GM21723 (cell line): ENCODE measurements at regions not wholly inside any gene's neighbourhood (a gene's known extent, or its start where the extent isn't known, plus 50 kb on each side); places are given as distances from the start of the nearest gene placed in this dataset.

Source experiments
- ATAC-seq: cut with Tn5 transposase; IDR thresholded peaks from one replicate; pipeline ENCODE4 v1.9.1; 2021; ENCODE audit warnings: mild to moderate bottlenecking, moderate library complexity; ENCODE audit not compliant: unreplicated experiment

GRCh38 chr4:153997516-153997915 is 208.6 kb upstream of the SFRP2 start:
- no peak for ATAC-seq

GRCh38 chr4:153989505-153989904 is 200.6 kb upstream of the SFRP2 start:
- no peak for ATAC-seq

GRCh38 chr4:153988492-153989363 is 199.8 kb upstream of the SFRP2 start:
- no peak for ATAC-seq

- no peak for ATAC-seq
Observed at GRCh38 chr4:153987291-153987690, 198.4 kb upstream of the SFRP2 start.

- ATAC-seq: no peak
Observed at GRCh38 chr4:153976954-153977353, 188.1 kb upstream of the SFRP2 start.

GRCh38 chr4:153974452-153974851 is 185.6 kb upstream of the SFRP2 start:
- ATAC-seq: no peak

- no peak for ATAC-seq
Observed at GRCh38 chr4:153973942-153974341, 185.1 kb upstream of the SFRP2 start.

GRCh38 chr4:153971899-153972298 is 183.0 kb upstream of the SFRP2 start:
- no peak for ATAC-seq

GRCh38 chr4:153970169-153970568 is 181.3 kb upstream of the SFRP2 start:
- ATAC-seq: no peak

- no peak for ATAC-seq
Observed at GRCh38 chr4:153969542-153969941, 180.7 kb upstream of the SFRP2 start.

- no peak for ATAC-seq
Observed at GRCh38 chr4:153966641-153967040, 177.8 kb upstream of the SFRP2 start.

GRCh38 chr4:153963216-153963615 is 174.3 kb upstream of the SFRP2 start:
- ATAC-seq: no peak

- no peak for ATAC-seq
Observed at GRCh38 chr4:153962311-153963039, 173.6 kb upstream of the SFRP2 start.

- no peak for ATAC-seq
Observed at GRCh38 chr4:153955327-153955726, 166.4 kb upstream of the SFRP2 start.

- ATAC-seq: no peak
Observed at GRCh38 chr4:153954654-153955053, 165.8 kb upstream of the SFRP2 start.

- ATAC-seq: no peak
Observed at GRCh38 chr4:153950100-153950979, 161.5 kb upstream of the SFRP2 start.

GRCh38 chr4:153948041-153948440 is 159.2 kb upstream of the SFRP2 start:
- ATAC-seq: no peak

GRCh38 chr4:153947124-153947523 is 158.2 kb upstream of the SFRP2 start:
- no peak for ATAC-seq

GRCh38 chr4:153945704-153946103 is 156.8 kb upstream of the SFRP2 start:
- no peak for ATAC-seq

- no peak for ATAC-seq
Observed at GRCh38 chr4:153943738-153944415, 155.0 kb upstream of the SFRP2 start.

- no peak for ATAC-seq
Observed at GRCh38 chr4:153940916-153941315, 152.0 kb upstream of the SFRP2 start.
